GM18909 (cell line): ENCODE measurements at regions not wholly inside any gene's neighbourhood (a gene's known extent, or its start where the extent isn't known, plus 50 kb on each side); places are given as distances from the start of the nearest gene placed in this dataset.
"Not testable (repeated sequence)": the region's sequence is repeated elsewhere in the genome, so short reads cannot be mapped to it uniquely, and the experiment has no call there.

Experiments used
- ATAC-seq: cut with Tn5 transposase; IDR thresholded peaks from one replicate; pipeline ENCODE4 v1.9.1; 2021; ENCODE audit warnings: mild to moderate bottlenecking; ENCODE audit not compliant: unreplicated experiment, poor library complexity

GRCh38 chr1:93774707-93775106 lies 93.1 kb upstream of the BCAR3 start:
- no peak for ATAC-seq

- no peak for ATAC-seq
These were observed 91.6 kb upstream of the BCAR3 start for GRCh38 chr1:93773049-93773838.

- no peak for ATAC-seq
These were observed 90.2 kb upstream of the BCAR3 start for GRCh38 chr1:93771843-93772242.

- no peak for ATAC-seq
These were observed 89.0 kb upstream of the BCAR3 start for GRCh38 chr1:93770640-93771039.

- no peak for ATAC-seq
These were observed 88.1 kb upstream of the BCAR3 start for GRCh38 chr1:93769777-93770176.

GRCh38 chr1:93768380-93768863 lies 86.8 kb upstream of the BCAR3 start:
- ATAC-seq = no peak

- no peak for ATAC-seq
These were observed 84.8 kb upstream of the BCAR3 start for GRCh38 chr1:93766451-93766850.

- ATAC-seq = no peak
These were observed 83.5 kb upstream of the BCAR3 start for GRCh38 chr1:93765099-93765498.

- ATAC-seq = no peak
These were observed 82.7 kb upstream of the BCAR3 start for GRCh38 chr1:93764366-93764750.

GRCh38 chr1:93763704-93764365 lies 82.2 kb upstream of the BCAR3 start:
- no peak for ATAC-seq

- ATAC-seq = no peak
These were observed 77.3 kb upstream of the BCAR3 start for GRCh38 chr1:93758842-93759515.

GRCh38 chr1:93757256-93758036 lies 75.8 kb upstream of the BCAR3 start:
- no peak for ATAC-seq

- ATAC-seq = no peak
These were observed 75.0 kb upstream of the BCAR3 start for GRCh38 chr1:93756657-93757056.

- not testable (repeated sequence) for ATAC-seq
These were observed 73.6 kb upstream of the BCAR3 start for GRCh38 chr1:93755251-93755715.

- ATAC-seq = no peak
These were observed 72.4 kb upstream of the BCAR3 start for GRCh38 chr1:93753791-93754763.

- ATAC-seq = no peak
These were observed 70.0 kb upstream of the BCAR3 start for GRCh38 chr1:93751377-93752250.

- peak; percentile 51 for ATAC-seq
These were observed 69.3 kb upstream of the BCAR3 start for GRCh38 chr1:93750955-93751354.

GRCh38 chr1:93749894-93750301 lies 68.3 kb upstream of the BCAR3 start:
- no peak for ATAC-seq
